ENCODE measurements at regions not wholly inside any gene's neighbourhood (a gene's known extent, or its start where the extent isn't known, plus 50 kb on each side); places are given as distances from the start of the nearest gene placed in this dataset.

- TF ChIP-seq PRDM4 (tag by site-specific recombination; IDR thresholded peaks at IDR 0.05): no peak
- no peak for TF ChIP-seq EGR2 (tag by site-specific recombination; IDR thresholded peaks at IDR 0.05; ENCODE audit: low read depth)
- TF ChIP-seq ZNF114 (tag by site-specific recombination; IDR thresholded peaks at IDR 0.05): no peak
- TF ChIP-seq BCL11A (tag by site-specific recombination; IDR thresholded peaks at IDR 0.05; ENCODE audit: low read depth): no peak
- no peak for TF ChIP-seq ZNF423 (tag by site-specific recombination; IDR thresholded peaks at IDR 0.05)
- no peak for TF ChIP-seq ZNF621 (tag by site-specific recombination; IDR thresholded peaks at IDR 0.05)
These were observed 547.9 kb downstream of the FGF9 start (continued) for GRCh38 chr13:22218797-22219196.

DNA sequence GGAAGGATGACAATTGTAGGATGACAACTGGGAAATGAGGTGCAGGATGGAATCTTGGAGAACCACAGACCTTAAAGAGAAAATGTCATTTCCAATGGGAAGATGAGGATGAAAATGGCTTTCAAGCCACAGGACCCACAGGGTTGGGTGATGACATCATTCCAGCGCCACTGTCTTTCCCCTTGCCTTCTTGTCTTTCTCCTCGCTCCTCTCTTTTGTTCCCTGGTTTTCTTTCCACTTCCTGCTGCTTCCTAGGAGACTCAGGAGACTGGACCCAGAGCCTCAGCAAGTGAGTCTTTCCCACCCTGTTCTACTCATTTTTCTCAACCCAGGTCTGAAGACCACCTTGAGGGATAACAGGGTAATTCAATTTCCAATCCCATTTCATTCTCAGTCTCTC lies 548.8 kb downstream of the FGF9 start:
- CTCF ChIA-PET: no interaction called here
- no peaks in the 10 kb centered on the region for H3K4me1 ChIP-seq (ENCODE audit: control insufficient read depth, insufficient read depth, low read length)

DNA sequence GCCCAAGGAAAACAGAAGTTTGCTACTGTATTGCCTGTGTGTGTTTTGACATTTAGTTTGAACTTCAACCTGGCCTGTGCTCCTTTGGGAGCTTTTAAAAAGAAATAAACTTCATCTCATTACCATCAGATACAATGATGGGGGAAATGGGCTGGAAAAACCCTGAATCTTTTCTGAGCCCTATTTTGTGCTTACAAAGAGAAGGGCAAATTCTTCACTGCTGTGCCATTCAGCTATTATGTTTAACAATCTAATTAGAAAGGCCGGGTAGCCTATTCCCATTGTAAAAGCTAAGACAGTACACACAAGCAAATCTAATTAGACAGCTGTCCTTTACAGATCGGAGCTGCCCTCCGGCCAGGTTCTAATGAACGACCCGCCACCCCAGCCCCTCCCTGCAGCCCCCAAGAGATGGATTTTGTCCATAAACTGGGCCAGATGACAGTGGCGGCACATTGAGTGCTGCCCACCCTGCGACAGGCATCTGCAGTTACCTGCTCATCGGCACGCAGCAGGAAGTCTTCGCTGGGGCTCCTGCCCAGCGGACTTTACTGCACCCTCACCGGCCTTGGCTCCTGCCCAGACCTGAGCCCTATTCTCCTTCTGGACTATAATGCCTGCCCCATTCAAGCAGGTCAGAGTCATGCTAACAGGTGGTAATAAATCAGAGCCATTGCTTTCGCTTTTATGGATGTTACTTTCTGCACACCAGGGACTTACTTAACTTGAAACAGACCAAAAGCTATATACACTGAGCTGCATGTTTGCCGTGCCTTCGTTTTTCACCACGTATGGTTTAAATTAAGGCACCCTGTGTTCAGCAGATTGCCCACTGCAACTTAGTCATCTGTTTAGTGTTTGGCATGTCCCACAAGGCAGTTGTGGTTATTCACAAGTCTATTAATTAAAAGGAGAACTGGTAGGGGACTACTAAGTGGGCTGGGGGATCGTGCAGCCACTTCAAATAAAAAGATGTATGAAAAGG lies 549.6 kb downstream of the FGF9 start:
- H3K4me3 ChIP-seq (ENCODE audit: low read depth, low read length): no peak overlapping the region
- no peaks in the 10 kb centered on the region for H3K4me1 ChIP-seq (ENCODE audit: control insufficient read depth, insufficient read depth, low read length)
- no peaks in the 10 kb centered on the region for H3K9me3 ChIP-seq (ENCODE audit: control insufficient read depth, insufficient read depth, low read depth, low read length)
- H3K27ac ChIP-seq (ENCODE audit: extremely low read depth, low read depth, low read length): no peak overlapping the region
- no peaks in the 10 kb centered on the region for H3K36me3 ChIP-seq (ENCODE audit: control insufficient read depth in 2 of 2, insufficient read depth in 1 of 2, low read length in 2 of 2)
- ChIA-PET POLR2A (no interaction called here), CTCF (no interaction called here)
- TF ChIP-seq OSR2 (tag by site-specific recombination; IDR thresholded peaks at IDR 0.05) (no peak), HOXC10 (CRISPR knock-in tag; IDR thresholded peaks at IDR 0.05) (no peak), ZFP3 (tag by site-specific recombination; IDR thresholded peaks at IDR 0.05; ENCODE audit: low read depth) (no peak), ZBTB6 (tag by site-specific recombination; IDR thresholded peaks at IDR 0.05) (no peak), ZBTB1 (tag by site-specific recombination; IDR thresholded peaks at IDR 0.05) (no peak), ZNF830 (tag by site-specific recombination; IDR thresholded peaks at IDR 0.05; ENCODE audit: low read depth) (no peak), ZNF518A (tag by site-specific recombination; conservative IDR thresholded peaks at IDR 0.05; ENCODE audit: low read depth) (no peak), PRDM4 (tag by site-specific recombination; IDR thresholded peaks at IDR 0.05) (no peak), ZNF48 (tag by site-specific recombination; IDR thresholded peaks at IDR 0.05) (no peak), ZNF548 (tag by site-specific recombination; IDR thresholded peaks at IDR 0.05) (no peak), ZSCAN30 (tag by site-specific recombination; IDR thresholded peaks at IDR 0.05) (no peak), ZSCAN23 (tag by site-specific recombination; IDR thresholded peaks at IDR 0.05) (no peak)

More for the DNA sequence above, 548.8 kb downstream of the FGF9 start:
- Histone ChIP-seq H3K9me3 (ENCODE audit: control insufficient read depth, insufficient read depth, low read depth, low read length) (no peaks in the 10 kb centered on the region), H3K36me3 (ENCODE audit: control insufficient read depth in 2 of 2, insufficient read depth in 1 of 2, low read length in 2 of 2) (no peaks in the 10 kb centered on the region), H3K4me3 (ENCODE audit: low read depth, low read length) (no peak overlapping the region), H3K27ac (ENCODE audit: extremely low read depth, low read depth, low read length) (no peak overlapping the region)
- no peak for TF ChIP-seq ZNF433 (tag by site-specific recombination; IDR thresholded peaks at IDR 0.05; ENCODE audit: low read depth)
- TF ChIP-seq, protein P1, sequence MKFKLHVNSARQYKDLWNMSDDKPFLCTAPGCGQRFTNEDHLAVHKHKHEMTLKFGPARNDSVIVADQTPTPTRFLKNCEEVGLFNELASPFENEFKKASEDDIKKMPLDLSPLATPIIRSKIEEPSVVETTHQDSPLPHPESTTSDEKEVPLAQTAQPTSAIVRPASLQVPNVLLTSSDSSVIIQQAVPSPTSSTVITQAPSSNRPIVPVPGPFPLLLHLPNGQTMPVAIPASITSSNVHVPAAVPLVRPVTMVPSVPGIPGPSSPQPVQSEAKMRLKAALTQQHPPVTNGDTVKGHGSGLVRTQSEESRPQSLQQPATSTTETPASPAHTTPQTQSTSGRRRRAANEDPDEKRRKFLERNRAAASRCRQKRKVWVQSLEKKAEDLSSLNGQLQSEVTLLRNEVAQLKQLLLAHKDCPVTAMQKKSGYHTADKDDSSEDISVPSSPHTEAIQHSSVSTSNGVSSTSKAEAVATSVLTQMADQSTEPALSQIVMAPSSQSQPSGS (tag by site-specific recombination; IDR thresholded peaks at IDR 0.05; ENCODE audit: low read depth): 0 out of 2 replicates have a peak, but pooled peaks have one; percentile 8
- POLR2A ChIA-PET: no interaction called here
